ENCODE measurements at regions not wholly inside any gene's neighbourhood (a gene's known extent, or its start where the extent isn't known, plus 50 kb on each side); places are given as distances from the start of the nearest gene placed in this dataset.

DNA sequence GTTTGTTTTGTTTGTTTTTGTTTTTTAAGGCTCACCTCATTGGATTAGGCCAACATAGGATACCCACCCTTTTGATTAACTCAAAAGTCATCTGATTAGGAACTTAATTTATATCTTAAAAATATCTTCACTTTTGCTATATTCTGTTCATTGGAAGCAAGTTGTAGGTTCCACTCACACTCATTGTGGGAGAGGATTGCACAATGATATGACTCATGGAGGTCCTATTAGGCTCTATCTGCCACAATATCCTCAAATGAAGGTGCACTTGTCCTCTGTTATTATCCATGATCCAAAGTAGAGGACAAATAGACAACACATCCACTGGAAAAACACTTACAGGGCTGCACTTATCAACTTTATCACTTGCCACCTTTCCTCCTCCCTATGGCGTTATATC lies 60.5 kb upstream of the ADAMTS3 start:
- Mint-ChIP-seq H3K4me3 (no peak overlapping the region), H3K27me3 (no peaks in the 10 kb centered on the region), H3K27ac (no peak overlapping the region), H3K36me3 (no peaks in the 10 kb centered on the region), H3K4me1 (ENCODE audit: unreplicated experiment) (no peaks in the 10 kb centered on the region), H3K9me3 (no peaks in the 10 kb centered on the region)
- no peak for DNase-seq (ENCODE audit: extremely low spot score, unreplicated experiment)
- TF ChIP-seq, protein P1, sequence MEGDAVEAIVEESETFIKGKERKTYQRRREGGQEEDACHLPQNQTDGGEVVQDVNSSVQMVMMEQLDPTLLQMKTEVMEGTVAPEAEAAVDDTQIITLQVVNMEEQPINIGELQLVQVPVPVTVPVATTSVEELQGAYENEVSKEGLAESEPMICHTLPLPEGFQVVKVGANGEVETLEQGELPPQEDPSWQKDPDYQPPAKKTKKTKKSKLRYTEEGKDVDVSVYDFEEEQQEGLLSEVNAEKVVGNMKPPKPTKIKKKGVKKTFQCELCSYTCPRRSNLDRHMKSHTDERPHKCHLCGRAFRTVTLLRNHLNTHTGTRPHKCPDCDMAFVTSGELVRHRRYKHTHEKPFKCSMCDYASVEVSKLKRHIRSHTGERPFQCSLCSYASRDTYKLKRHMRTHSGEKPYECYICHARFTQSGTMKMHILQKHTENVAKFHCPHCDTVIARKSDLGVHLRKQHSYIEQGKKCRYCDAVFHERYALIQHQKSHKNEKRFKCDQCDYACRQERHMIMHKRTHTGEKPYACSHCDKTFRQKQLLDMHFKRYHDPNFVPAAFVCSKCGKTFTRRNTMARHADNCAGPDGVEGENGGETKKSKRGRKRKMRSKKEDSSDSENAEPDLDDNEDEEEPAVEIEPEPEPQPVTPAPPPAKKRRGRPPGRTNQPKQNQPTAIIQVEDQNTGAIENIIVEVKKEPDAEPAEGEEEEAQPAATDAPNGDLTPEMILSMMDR (conservative IDR thresholded peaks at IDR 0.05): no peak

DNA sequence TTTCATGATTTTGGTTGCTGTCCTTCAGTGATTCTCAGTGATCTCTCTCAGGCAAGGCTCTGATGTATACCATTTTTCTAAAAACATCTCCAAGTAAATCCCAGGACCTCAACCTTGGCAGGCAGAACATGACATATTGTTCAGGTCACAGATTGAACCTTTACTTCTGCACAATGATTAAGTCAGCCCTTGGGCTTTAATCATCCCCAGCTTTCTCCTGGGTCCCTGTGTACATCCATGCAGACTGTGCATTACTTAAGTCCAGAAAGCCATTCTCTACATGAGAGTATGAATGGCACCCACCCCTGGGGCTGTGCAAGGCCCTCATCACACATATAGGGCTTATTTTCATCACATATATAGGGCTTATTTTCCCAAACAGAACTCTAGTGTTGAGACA lies 58.7 kb upstream of the ADAMTS3 start:
- no peak overlapping the region for H3K4me3 Mint-ChIP-seq
- no peak for DNase-seq (ENCODE audit: extremely low spot score, unreplicated experiment)
- no peak overlapping the region for H3K27ac Mint-ChIP-seq
- no peaks in the 10 kb centered on the region for H3K9me3 Mint-ChIP-seq
- H3K36me3 Mint-ChIP-seq: no peaks in the 10 kb centered on the region
- no peaks in the 10 kb centered on the region for H3K27me3 Mint-ChIP-seq
- TF ChIP-seq, protein P1 (conservative IDR thresholded peaks at IDR 0.05): no peak
- H3K4me1 Mint-ChIP-seq (ENCODE audit: unreplicated experiment): no peaks in the 10 kb centered on the region
